Colonic mucosa (tissue), 4 donors: ENCODE measurements at regions not wholly inside any gene's neighbourhood (a gene's known extent, or its start where the extent isn't known, plus 50 kb on each side); places are given as distances from the start of the nearest gene placed in this dataset.

Experiments used
- DNase-seq: peaks from one replicate; pipeline ENCODE4 v3.0.0-alpha.2; 2020
- H3K27ac ChIP-seq: fragments of 200-600 bp; one replicate; pipeline ENCODE4 v1.8.0; 2021
- H3K27me3 ChIP-seq: fragments of 200-600 bp; one replicate; pipeline ENCODE4 v1.8.0; 2021
- H3K36me3 ChIP-seq: fragments of 200-600 bp; one replicate; pipeline ENCODE4 v1.8.0; 2021
- H3K4me1 ChIP-seq: fragments of 200-600 bp; one replicate; pipeline ENCODE4 v1.8.0; 2021; ENCODE audit warnings: mild to moderate bottlenecking
- H3K4me3 ChIP-seq: fragments of 200-600 bp; one replicate; pipeline ENCODE4 v1.8.0; 2021
- H3K9ac ChIP-seq, 2 donors: one replicate each; pipeline ENCODE4 v1.7.0; 2013; ENCODE audit warnings: control low read depth in 2 of 2, low read depth in 2 of 2, low read length in 2 of 2
- H3K9me3 ChIP-seq: fragments of 200-600 bp; one replicate; pipeline ENCODE4 v1.8.0; 2021
- CTCF ChIP-seq: fragments of 200-600 bp; IDR thresholded peaks from one replicate; pipeline ENCODE4 v1.8.0; 2022; ENCODE audit warnings: antibody characterized with exemption, mild to moderate bottlenecking
- intact Hi-C: fragments of 100-400 bp; cut with DNase I; formaldehyde crosslinking; loops from one replicate; pipeline ENCODE4 v1.14.1; 2022
- donor health status: healthy.
- donor health status: DM: no; HTN: no; CAD: no.
- donor health status: DM: no; HTN: no; CAD: no.

- no peak for TF ChIP-seq CTCF
- H3K9me3 ChIP-seq = no peaks in the 10 kb centered on the region
- no peak overlapping the region for H3K27ac ChIP-seq
- H3K27me3 ChIP-seq = no peaks in the 10 kb centered on the region
- H3K36me3 ChIP-seq = no peaks in the 10 kb centered on the region
- no peaks in the 10 kb centered on the region for H3K4me1 ChIP-seq
- intact Hi-C loops = no loop called here
- no peak for DNase-seq
- H3K9ac ChIP-seq = no peak overlapping the region
- no peak overlapping the region for H3K4me3 ChIP-seq
Observed at GRCh38 chr12:98042668-98043067, 472.7 kb upstream of the TMPO start.

- H3K27ac ChIP-seq = no peak overlapping the region
- H3K9ac ChIP-seq = no peak overlapping the region
- no peak overlapping the region for H3K4me3 ChIP-seq
- no peaks in the 10 kb centered on the region for H3K4me1 ChIP-seq
- H3K9me3 ChIP-seq = no peaks in the 10 kb centered on the region
- no peaks in the 10 kb centered on the region for H3K27me3 ChIP-seq
- TF ChIP-seq CTCF = no peak
- DNase-seq = no peak
- H3K36me3 ChIP-seq = no peaks in the 10 kb centered on the region
- intact Hi-C loops = no loop called here
Observed at GRCh38 chr12:98045395-98045794, 470.0 kb upstream of the TMPO start.

GRCh38 chr12:98048326-98048725 is 467.1 kb upstream of the TMPO start:
- Histone ChIP-seq H3K36me3 (no peaks in the 10 kb centered on the region), H3K9me3 (no peaks in the 10 kb centered on the region), H3K27ac (no peak overlapping the region), H3K9ac (no peak overlapping the region), H3K27me3 (no peaks in the 10 kb centered on the region), H3K4me3 (no peak overlapping the region), H3K4me1 (no peaks in the 10 kb centered on the region)
- no peak for TF ChIP-seq CTCF
- intact Hi-C loops = no loop called here
- DNase-seq = no peak

GRCh38 chr12:98053202-98053601 is 462.2 kb upstream of the TMPO start:
- no peak for DNase-seq
- Histone ChIP-seq H3K27me3 (no peaks in the 10 kb centered on the region), H3K9me3 (no peaks in the 10 kb centered on the region), H3K4me1 (no peaks in the 10 kb centered on the region), H3K4me3 (no peak overlapping the region), H3K9ac (no peak overlapping the region), H3K27ac (no peak overlapping the region), H3K36me3 (no peaks in the 10 kb centered on the region)
- TF ChIP-seq CTCF = no peak
- intact Hi-C loops = no loop called here

GRCh38 chr12:98057701-98058100 is 457.7 kb upstream of the TMPO start:
- H3K9me3 ChIP-seq = no peaks in the 10 kb centered on the region

More at GRCh38 chr12:98057701-98058100, 457.7 kb upstream of the TMPO start:
- no peaks in the 10 kb centered on the region for H3K27me3 ChIP-seq
- H3K9ac ChIP-seq = no peak overlapping the region
- H3K4me3 ChIP-seq = no peak overlapping the region
- TF ChIP-seq CTCF = no peak
- no peaks in the 10 kb centered on the region for H3K36me3 ChIP-seq
- H3K27ac ChIP-seq = no peak overlapping the region
- DNase-seq = no peak
- H3K4me1 ChIP-seq = no peaks in the 10 kb centered on the region
- intact Hi-C loops = no loop called here
